ENCODE measurements at regions not wholly inside any gene's neighbourhood (a gene's known extent, or its start where the extent isn't known, plus 50 kb on each side); places are given as distances from the start of the nearest gene placed in this dataset.

GRCh38 chr12:78579846-78580245 lies 284.7 kb upstream of the SYT1 start:
- TF ChIP-seq ZFX (IDR thresholded peaks at IDR 0.05; ENCODE audit: borderline replicate concordance) (no peak), CTCF (IDR thresholded peaks at IDR 0.05) (no peak)
- H3K27ac ChIP-seq, result no peak overlapping the region

- TF ChIP-seq CTCF (IDR thresholded peaks at IDR 0.05), result no peak
- TF ChIP-seq ZFX (IDR thresholded peaks at IDR 0.05; ENCODE audit: borderline replicate concordance), result no peak
- H3K27ac ChIP-seq, result no peak overlapping the region
Observed at GRCh38 chr12:78580296-78580695, 284.3 kb upstream of the SYT1 start.

- H3K27ac ChIP-seq, result no peak overlapping the region
- TF ChIP-seq ZFX (IDR thresholded peaks at IDR 0.05; ENCODE audit: borderline replicate concordance) (no peak), CTCF (IDR thresholded peaks at IDR 0.05) (peak; percentile 56)
Observed at GRCh38 chr12:78584695-78585094, 279.9 kb upstream of the SYT1 start.

GRCh38 chr12:78585132-78585531 lies 279.4 kb upstream of the SYT1 start:
- TF ChIP-seq ZFX (IDR thresholded peaks at IDR 0.05; ENCODE audit: borderline replicate concordance) (no peak), CTCF (IDR thresholded peaks at IDR 0.05) (no peak)
- H3K27ac ChIP-seq, result no peak overlapping the region

GRCh38 chr12:78586790-78587189 lies 277.8 kb upstream of the SYT1 start:
- TF ChIP-seq ZFX (IDR thresholded peaks at IDR 0.05; ENCODE audit: borderline replicate concordance), result no peak
- TF ChIP-seq CTCF (IDR thresholded peaks at IDR 0.05), result no peak
- H3K27ac ChIP-seq, result no peak overlapping the region

- H3K27ac ChIP-seq, result no peak overlapping the region
- TF ChIP-seq CTCF (IDR thresholded peaks at IDR 0.05), result no peak
- TF ChIP-seq ZFX (IDR thresholded peaks at IDR 0.05; ENCODE audit: borderline replicate concordance), result no peak
Observed at GRCh38 chr12:78599366-78599765, 265.2 kb upstream of the SYT1 start.

GRCh38 chr12:78600541-78600940 lies 264.0 kb upstream of the SYT1 start:
- TF ChIP-seq ZFX (IDR thresholded peaks at IDR 0.05; ENCODE audit: borderline replicate concordance), result no peak
- no peak for TF ChIP-seq CTCF (IDR thresholded peaks at IDR 0.05)

More at GRCh38 chr12:78600541-78600940, 264.0 kb upstream of the SYT1 start:
- no peak overlapping the region for H3K27ac ChIP-seq

Measured in 22Rv1 (cell line).